ENCODE measurements at regions not wholly inside any gene's neighbourhood (a gene's known extent, or its start where the extent isn't known, plus 50 kb on each side); places are given as distances from the start of the nearest gene placed in this dataset.

DNA sequence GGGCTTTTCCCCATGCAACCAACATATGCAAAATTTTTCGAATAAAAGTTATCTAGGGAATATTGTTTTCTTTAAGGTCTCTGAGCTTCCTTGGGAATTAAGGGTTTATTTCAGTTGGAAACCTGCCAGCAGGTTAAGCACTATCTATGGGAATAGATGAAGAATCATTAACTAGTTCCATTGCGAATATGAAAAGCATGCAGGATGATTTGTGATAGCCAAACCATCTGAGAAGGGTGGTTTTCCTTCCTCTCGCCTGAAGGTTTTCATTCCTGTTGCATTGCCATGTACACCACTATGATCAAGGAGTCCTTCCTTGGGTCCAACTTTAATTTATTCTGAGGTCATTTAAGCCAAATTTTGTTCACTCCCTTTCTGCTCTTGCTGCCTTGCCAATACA is 184.9 kb downstream of the NR2F2 start:
- no peaks in the 10 kb centered on the region for H3K9me3 ChIP-seq (ENCODE audit: insufficient read depth, low read length)

DNA sequence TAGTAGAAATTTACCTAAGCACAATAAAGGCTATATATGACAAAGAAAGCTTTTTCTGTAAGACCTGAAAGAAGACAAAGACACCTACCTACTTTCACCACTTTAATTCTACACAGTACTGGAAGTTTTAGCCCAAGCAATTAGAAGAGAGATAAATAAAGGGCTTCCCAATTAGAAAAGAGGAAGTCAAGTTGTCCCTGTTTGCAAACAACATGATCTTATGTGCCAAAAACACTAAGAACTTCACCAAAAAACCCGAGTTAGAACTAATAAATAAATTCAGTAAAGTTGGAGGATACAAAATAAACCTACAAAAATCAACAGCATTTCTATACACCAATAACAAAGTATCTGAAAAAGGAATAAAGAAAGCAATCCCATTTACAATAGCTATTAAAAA is 190.9 kb downstream of the NR2F2 start:
- Histone ChIP-seq H3K79me2 (ENCODE audit: low read length) (no peaks in the 10 kb centered on the region), H3K4me1 (ENCODE audit: low read length) (no peaks in the 10 kb centered on the region), H3K27me3 (ENCODE audit: low read depth, low read length) (no peaks in the 10 kb centered on the region), H3K36me3 (replicated peaks; ENCODE audit: low read depth, low read length) (no peaks in the 10 kb centered on the region), H3K9me3 (ENCODE audit: insufficient read depth, low read length) (no peaks in the 10 kb centered on the region), H3K4me2 (ENCODE audit: low read length) (no peak overlapping the region), H2AFZ (ENCODE audit: low read depth, low read length) (no peak overlapping the region), H4K20me1 (ENCODE audit: insufficient read depth, low read length) (no peaks in the 10 kb centered on the region), H3K27ac (ENCODE audit: low read length) (no peak overlapping the region), H3K9ac (ENCODE audit: low read length) (no peak overlapping the region), H3K4me3 (ENCODE audit: low read length) (no peak overlapping the region)
- TF ChIP-seq, protein P1, sequence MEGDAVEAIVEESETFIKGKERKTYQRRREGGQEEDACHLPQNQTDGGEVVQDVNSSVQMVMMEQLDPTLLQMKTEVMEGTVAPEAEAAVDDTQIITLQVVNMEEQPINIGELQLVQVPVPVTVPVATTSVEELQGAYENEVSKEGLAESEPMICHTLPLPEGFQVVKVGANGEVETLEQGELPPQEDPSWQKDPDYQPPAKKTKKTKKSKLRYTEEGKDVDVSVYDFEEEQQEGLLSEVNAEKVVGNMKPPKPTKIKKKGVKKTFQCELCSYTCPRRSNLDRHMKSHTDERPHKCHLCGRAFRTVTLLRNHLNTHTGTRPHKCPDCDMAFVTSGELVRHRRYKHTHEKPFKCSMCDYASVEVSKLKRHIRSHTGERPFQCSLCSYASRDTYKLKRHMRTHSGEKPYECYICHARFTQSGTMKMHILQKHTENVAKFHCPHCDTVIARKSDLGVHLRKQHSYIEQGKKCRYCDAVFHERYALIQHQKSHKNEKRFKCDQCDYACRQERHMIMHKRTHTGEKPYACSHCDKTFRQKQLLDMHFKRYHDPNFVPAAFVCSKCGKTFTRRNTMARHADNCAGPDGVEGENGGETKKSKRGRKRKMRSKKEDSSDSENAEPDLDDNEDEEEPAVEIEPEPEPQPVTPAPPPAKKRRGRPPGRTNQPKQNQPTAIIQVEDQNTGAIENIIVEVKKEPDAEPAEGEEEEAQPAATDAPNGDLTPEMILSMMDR (IDR thresholded peaks at IDR 0.05; ENCODE audit: low read depth, low read length) = no peak
- no peak for TF ChIP-seq EZH2phosphoT487 (IDR thresholded peaks at IDR 0.05; ENCODE audit: low read depth)

More for the DNA sequence above, 184.9 kb downstream of the NR2F2 start:
- Histone ChIP-seq H3K27ac (ENCODE audit: low read length) (no peak overlapping the region), H3K4me1 (ENCODE audit: low read length) (no peaks in the 10 kb centered on the region), H3K79me2 (ENCODE audit: low read length) (no peaks in the 10 kb centered on the region), H3K9ac (ENCODE audit: low read length) (no peak overlapping the region), H3K27me3 (ENCODE audit: low read depth, low read length) (no peaks in the 10 kb centered on the region), H3K4me3 (ENCODE audit: low read length) (no peak overlapping the region), H4K20me1 (ENCODE audit: insufficient read depth, low read length) (no peaks in the 10 kb centered on the region), H3K36me3 (replicated peaks; ENCODE audit: low read depth, low read length) (no peaks in the 10 kb centered on the region), H2AFZ (ENCODE audit: low read depth, low read length) (no peak overlapping the region), H3K4me2 (ENCODE audit: low read length) (no peak overlapping the region)
- TF ChIP-seq, protein P1 (IDR thresholded peaks at IDR 0.05; ENCODE audit: low read depth, low read length) = no peak
- no peak for TF ChIP-seq EZH2phosphoT487 (IDR thresholded peaks at IDR 0.05; ENCODE audit: low read depth)

DNA sequence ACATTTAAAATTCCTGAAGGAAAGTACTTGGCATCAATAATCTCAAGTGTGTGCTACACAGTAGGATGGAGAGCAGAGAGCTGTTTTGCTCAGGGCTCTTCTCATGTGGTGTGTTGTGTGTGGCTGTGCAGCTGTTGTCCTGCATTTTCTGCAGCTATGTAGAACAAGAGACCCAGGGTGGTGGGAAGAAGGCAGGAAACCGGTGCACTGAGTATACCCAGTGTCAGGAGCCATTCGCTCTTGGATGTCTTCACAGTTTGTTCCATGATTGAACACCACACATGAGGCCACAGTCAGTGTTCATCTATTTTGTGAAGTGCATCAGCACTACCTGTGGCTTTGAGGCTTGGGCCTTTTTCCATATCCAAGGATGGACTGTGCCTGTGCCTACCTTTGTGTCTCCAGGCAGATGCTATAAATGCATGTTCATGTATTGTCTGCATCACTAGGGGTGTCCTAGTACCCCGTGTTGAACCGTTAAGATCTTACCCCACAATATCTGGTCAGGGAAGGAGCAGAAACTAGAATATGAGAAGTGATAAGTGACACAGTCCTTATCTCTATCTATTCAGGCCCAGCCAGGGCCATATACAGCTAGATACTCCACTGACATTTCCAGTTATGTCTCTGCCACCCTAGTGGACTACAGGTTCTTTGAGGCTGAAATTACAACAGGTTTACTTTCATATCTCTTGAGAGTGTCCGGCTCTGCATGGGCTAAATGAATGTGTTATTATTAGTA is 194.3 kb downstream of the NR2F2 start:
- no peaks in the 10 kb centered on the region for H3K36me3 ChIP-seq (replicated peaks; ENCODE audit: low read depth, low read length)
- no peak for TF ChIP-seq EZH2phosphoT487 (IDR thresholded peaks at IDR 0.05; ENCODE audit: low read depth)
- TF ChIP-seq, protein P1 (IDR thresholded peaks at IDR 0.05; ENCODE audit: low read depth, low read length) = no peak
- no peaks in the 10 kb centered on the region for H3K4me1 ChIP-seq (ENCODE audit: low read length)
- no peak overlapping the region for H3K4me2 ChIP-seq (ENCODE audit: low read length)
- no peak overlapping the region for H2AFZ ChIP-seq (ENCODE audit: low read depth, low read length)
- no peaks in the 10 kb centered on the region for H3K9me3 ChIP-seq (ENCODE audit: insufficient read depth, low read length)
- no peak overlapping the region for H3K9ac ChIP-seq (ENCODE audit: low read length)
- H3K27ac ChIP-seq (ENCODE audit: low read length) = no peak overlapping the region
- no peak overlapping the region for H3K4me3 ChIP-seq (ENCODE audit: low read length)
- no peaks in the 10 kb centered on the region for H3K27me3 ChIP-seq (ENCODE audit: low read depth, low read length)
- H3K79me2 ChIP-seq (ENCODE audit: low read length) = no peaks in the 10 kb centered on the region
- H4K20me1 ChIP-seq (ENCODE audit: insufficient read depth, low read length) = no peaks in the 10 kb centered on the region

DNA sequence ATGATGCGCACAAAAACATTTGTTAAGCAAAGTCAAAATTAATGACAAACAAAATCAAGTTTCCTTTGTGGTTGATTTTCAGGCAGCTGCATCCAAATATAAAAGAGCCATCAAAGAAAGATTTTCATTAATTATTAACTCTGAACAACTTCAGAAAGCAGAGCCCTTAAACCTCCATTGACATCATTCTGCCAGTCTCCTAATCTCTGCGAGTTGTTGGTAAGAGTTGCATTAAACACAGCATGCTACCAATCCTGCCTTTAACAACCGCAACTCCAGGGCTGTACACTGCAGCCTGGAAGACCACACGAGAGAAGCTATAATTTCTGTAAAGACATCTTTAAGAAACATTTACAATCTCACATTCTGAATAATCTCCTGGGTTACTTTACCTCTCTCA is 204.6 kb downstream of the NR2F2 start:
- no peak overlapping the region for H3K27ac ChIP-seq (ENCODE audit: low read length)
- no peak overlapping the region for H3K4me3 ChIP-seq (ENCODE audit: low read length)
- TF ChIP-seq, protein P1 (IDR thresholded peaks at IDR 0.05; ENCODE audit: low read depth, low read length) = no peak
- TF ChIP-seq EZH2phosphoT487 (IDR thresholded peaks at IDR 0.05; ENCODE audit: low read depth) = no peak
- no peaks in the 10 kb centered on the region for H4K20me1 ChIP-seq (ENCODE audit: insufficient read depth, low read length)
- H3K79me2 ChIP-seq (ENCODE audit: low read length) = no peaks in the 10 kb centered on the region
- no peaks in the 10 kb centered on the region for H3K27me3 ChIP-seq (ENCODE audit: low read depth, low read length)
- H3K4me2 ChIP-seq (ENCODE audit: low read length) = no peak overlapping the region
- H2AFZ ChIP-seq (ENCODE audit: low read depth, low read length) = no peak overlapping the region
- no peak overlapping the region for H3K9ac ChIP-seq (ENCODE audit: low read length)
- no peaks in the 10 kb centered on the region for H3K9me3 ChIP-seq (ENCODE audit: insufficient read depth, low read length)
- no peaks in the 10 kb centered on the region for H3K4me1 ChIP-seq (ENCODE audit: low read length)
- no peaks in the 10 kb centered on the region for H3K36me3 ChIP-seq (replicated peaks; ENCODE audit: low read depth, low read length)

All from OCI-LY3 (cell line).